ENCODE measurements at regions not wholly inside any gene's neighbourhood (a gene's known extent, or its start where the extent isn't known, plus 50 kb on each side); places are given as distances from the start of the nearest gene placed in this dataset.

GRCh38 chr10:63708421-63708820, 187.2 kb downstream of the REEP3 start:
- no peak for DNase-seq (ENCODE audit: low read depth)

GRCh38 chr10:63710703-63711102, 189.5 kb downstream of the REEP3 start:
- no peak for DNase-seq (ENCODE audit: low read depth)

GRCh38 chr10:63711361-63711760, 190.2 kb downstream of the REEP3 start:
- no peak for DNase-seq (ENCODE audit: low read depth)

GRCh38 chr10:63711867-63712716, 190.9 kb downstream of the REEP3 start:
- no peak for DNase-seq (ENCODE audit: low read depth)

- DNase-seq (ENCODE audit: low read depth): no peak
Measured at GRCh38 chr10:63712717-63713115, 191.5 kb downstream of the REEP3 start.

- no peak for DNase-seq (ENCODE audit: low read depth)
Measured at GRCh38 chr10:63713191-63714144, 192.3 kb downstream of the REEP3 start.

- no peak for DNase-seq (ENCODE audit: low read depth)
Measured at GRCh38 chr10:63716016-63716580, 194.9 kb downstream of the REEP3 start.

- DNase-seq (ENCODE audit: low read depth): no peak
Measured at GRCh38 chr10:63717027-63717715, 196.0 kb downstream of the REEP3 start.

GRCh38 chr10:63718006-63718405, 196.8 kb downstream of the REEP3 start:
- DNase-seq (ENCODE audit: low read depth): no peak

- DNase-seq (ENCODE audit: low read depth): no peak
Measured at GRCh38 chr10:63718421-63718820, 197.2 kb downstream of the REEP3 start.

- no peak for DNase-seq (ENCODE audit: low read depth)
Measured at GRCh38 chr10:63719226-63719856, 198.1 kb downstream of the REEP3 start.

- peak; percentile 12 for DNase-seq (ENCODE audit: low read depth)
Measured at GRCh38 chr10:63720072-63720537, 198.9 kb downstream of the REEP3 start.

- DNase-seq (ENCODE audit: low read depth): no peak
Measured at GRCh38 chr10:63720676-63721075, 199.5 kb downstream of the REEP3 start.

GRCh38 chr10:63722537-63722936, 201.3 kb downstream of the REEP3 start:
- no peak for DNase-seq (ENCODE audit: low read depth)

GRCh38 chr10:63723320-63723719, 202.1 kb downstream of the REEP3 start:
- DNase-seq (ENCODE audit: low read depth): no peak

- no peak for DNase-seq (ENCODE audit: low read depth)
Measured at GRCh38 chr10:63723741-63724140, 202.5 kb downstream of the REEP3 start.

GRCh38 chr10:63724922-63725321, 203.7 kb downstream of the REEP3 start:
- no peak for DNase-seq (ENCODE audit: low read depth)

- no peak for DNase-seq (ENCODE audit: low read depth)
Measured at GRCh38 chr10:63726867-63727266, 205.7 kb downstream of the REEP3 start.

- DNase-seq (ENCODE audit: low read depth): no peak
Measured at GRCh38 chr10:63727636-63728035, 206.4 kb downstream of the REEP3 start.

- no peak for DNase-seq (ENCODE audit: low read depth)
Measured at GRCh38 chr10:63735305-63735704, 214.1 kb downstream of the REEP3 start.

GRCh38 chr10:63738410-63738809, 217.2 kb downstream of the REEP3 start:
- no peak for DNase-seq (ENCODE audit: low read depth)
